CD4-positive, alpha-beta T cell (primary cell): ENCODE measurements at regions not wholly inside any gene's neighbourhood (a gene's known extent, or its start where the extent isn't known, plus 50 kb on each side); places are given as distances from the start of the nearest gene placed in this dataset.

Source experiments
- ATAC-seq: fragments of 200-7000 bp; cut with Tn5 transposase; one replicate; pipeline ENCODE4 v1.10.0; 2022; ENCODE audit warnings: mild to moderate bottlenecking; ENCODE audit not compliant: poor library complexity
- CTCF ChIA-PET: fragments of 350-600 bp; sonication (Branson Sonifier 250); formaldehyde crosslinking; loops from one replicate; lab custom pipeline; 2021; ENCODE audit warnings: antibody characterized with exemption, inconsistent platforms; lab: Charles Lee
- POLR2A ChIA-PET: fragments of 350-600 bp; sonication (Branson Sonifier 250); formaldehyde crosslinking; loops from one replicate; lab custom pipeline; 2021; ENCODE audit warnings: antibody characterized with exemption, inconsistent platforms; lab: Charles Lee
- DNase-seq, 14 experiments: peaks; one replicate each; pipeline ENCODE4 v3.0.0-alpha.2; 2013 to 2020; ENCODE audit warnings: mixed read lengths in 2 of 14
- H3K27ac ChIP-seq, 2 donors: one replicate each; pipeline versions ENCODE4 v1.5.1 to v1.7.0; 2013; ENCODE audit warnings: low read length in 2 of 2, low read depth in 1 of 2, mild to moderate bottlenecking in 1 of 2
- H3K27me3 ChIP-seq, 2 experiments: 1 replicate in 1 of 2; 2 replicates in 1 of 2; pipeline versions ENCODE4 v1.6.1 to v1.7.0; 2013; ENCODE audit warnings: low read length in 2 of 2, control low read depth in 1 of 2, mild to moderate bottlenecking in 1 of 2, moderate library complexity in 1 of 2; ENCODE audit not compliant: insufficient read depth in 2 of 2, control insufficient read depth in 1 of 2
- H3K36me3 ChIP-seq: one replicate; pipeline ENCODE4 v1.6.1; 2013; ENCODE audit warnings: low read length, control low read depth; ENCODE audit not compliant: insufficient read depth
- H3K4me1 ChIP-seq: one replicate; pipeline ENCODE4 v1.6.1; 2013; ENCODE audit warnings: low read length, control low read depth; ENCODE audit not compliant: insufficient read depth
- H3K4me3 ChIP-seq: one replicate; pipeline ENCODE4 v1.5.1; 2013; ENCODE audit warnings: mild to moderate bottlenecking, low read length, moderate library complexity
- H3K9me3 ChIP-seq, 2 experiments: 1 replicate in 1 of 2; 2 replicates in 1 of 2; pipeline versions ENCODE4 v1.6.1 to v1.7.0; 2013; ENCODE audit warnings: low read length in 2 of 2, mild to moderate bottlenecking in 2 of 2, control low read depth in 1 of 2, moderate library complexity in 1 of 2; ENCODE audit not compliant: control insufficient read depth in 1 of 2, insufficient read depth in 1 of 2
- H3K27ac Mint-ChIP-seq: one replicate; pipeline ENCODE4 v1.8.0; 2020; ENCODE audit warnings: mixed read lengths
- H3K27me3 Mint-ChIP-seq: one replicate; pipeline ENCODE4 v1.8.0; 2021; ENCODE audit warnings: mixed read lengths
- H3K36me3 Mint-ChIP-seq: one replicate; pipeline ENCODE4 v1.8.0; 2021; ENCODE audit warnings: low read depth, mixed read lengths
- H3K4me1 Mint-ChIP-seq: one replicate; pipeline ENCODE4 v1.8.0; 2021; ENCODE audit warnings: low read depth, mixed read lengths
- H3K4me3 Mint-ChIP-seq: one replicate; pipeline ENCODE4 v1.8.0; 2020; ENCODE audit warnings: mild to moderate bottlenecking, mixed read lengths
- H3K9me3 Mint-ChIP-seq: one replicate; pipeline ENCODE4 v1.8.0; 2020; ENCODE audit warnings: mixed read lengths
- intact Hi-C, 2 experiments: fragments of 100-400 bp; cut with DNase I in 1 of 2; cut with micrococcal nuclease in 1 of 2; formaldehyde crosslinking; loops; one replicate each; pipeline versions ENCODE4 v1.15.1 to v1.9.0; 2023 to 2025; cut with DNase I, micrococcal nuclease
- TF ChIP-seq, protein P1 (sequence below): fragments of 200-600 bp; IDR thresholded peaks from one replicate; pipeline ENCODE4 v1.8.0; 2022; ENCODE audit warnings: antibody characterized with exemption, mild to moderate bottlenecking

DNA sequence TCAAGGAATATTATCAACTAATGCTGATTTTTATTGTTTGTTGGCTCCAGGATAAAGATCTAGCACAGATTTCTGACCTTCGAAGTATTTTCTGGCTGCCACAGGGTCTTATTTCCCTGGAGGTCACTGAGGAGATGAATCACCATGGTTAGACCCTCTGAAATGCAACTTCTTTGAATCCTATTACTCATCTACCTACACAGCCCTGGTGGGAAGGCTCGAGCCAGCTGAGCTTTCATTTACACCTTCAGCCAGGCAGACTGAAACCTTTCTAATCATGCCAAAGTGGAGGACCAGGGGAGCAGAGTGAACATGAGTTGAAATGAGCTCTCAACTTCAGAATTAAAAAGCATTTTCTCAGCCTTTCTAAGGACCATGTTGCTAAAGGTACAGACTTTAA is 130.5 kb downstream of the SMIM20 start:
- Mint-ChIP-seq H3K4me3 (no peak overlapping the region), H3K36me3 (no peaks in the 10 kb centered on the region), H3K9me3 (no peaks in the 10 kb centered on the region), H3K27ac (no peak overlapping the region), H3K27me3 (peaks cover 13% of the 10 kb centered on the region), H3K4me1 (no peaks in the 10 kb centered on the region)
- Histone ChIP-seq H3K9me3 (no peaks in the 10 kb centered on the region), H3K27ac (no peak overlapping the region), H3K36me3 (no peaks in the 10 kb centered on the region), H3K4me1 (no peaks in the 10 kb centered on the region), H3K27me3 (no peaks in the 10 kb centered on the region), H3K4me3 (no peak overlapping the region)
- intact Hi-C loops, result no loop called here
- TF ChIP-seq, protein P1, sequence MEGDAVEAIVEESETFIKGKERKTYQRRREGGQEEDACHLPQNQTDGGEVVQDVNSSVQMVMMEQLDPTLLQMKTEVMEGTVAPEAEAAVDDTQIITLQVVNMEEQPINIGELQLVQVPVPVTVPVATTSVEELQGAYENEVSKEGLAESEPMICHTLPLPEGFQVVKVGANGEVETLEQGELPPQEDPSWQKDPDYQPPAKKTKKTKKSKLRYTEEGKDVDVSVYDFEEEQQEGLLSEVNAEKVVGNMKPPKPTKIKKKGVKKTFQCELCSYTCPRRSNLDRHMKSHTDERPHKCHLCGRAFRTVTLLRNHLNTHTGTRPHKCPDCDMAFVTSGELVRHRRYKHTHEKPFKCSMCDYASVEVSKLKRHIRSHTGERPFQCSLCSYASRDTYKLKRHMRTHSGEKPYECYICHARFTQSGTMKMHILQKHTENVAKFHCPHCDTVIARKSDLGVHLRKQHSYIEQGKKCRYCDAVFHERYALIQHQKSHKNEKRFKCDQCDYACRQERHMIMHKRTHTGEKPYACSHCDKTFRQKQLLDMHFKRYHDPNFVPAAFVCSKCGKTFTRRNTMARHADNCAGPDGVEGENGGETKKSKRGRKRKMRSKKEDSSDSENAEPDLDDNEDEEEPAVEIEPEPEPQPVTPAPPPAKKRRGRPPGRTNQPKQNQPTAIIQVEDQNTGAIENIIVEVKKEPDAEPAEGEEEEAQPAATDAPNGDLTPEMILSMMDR, result no peak
- ChIA-PET POLR2A (interaction anchor here (0.6 kb wide), 1 partner anchor 39 kb away, joined by 3 read pairs; no protein-coding TSS in a partner anchor), CTCF (no interaction called here)
- ATAC-seq (no peak), DNase-seq (no peak)

DNA sequence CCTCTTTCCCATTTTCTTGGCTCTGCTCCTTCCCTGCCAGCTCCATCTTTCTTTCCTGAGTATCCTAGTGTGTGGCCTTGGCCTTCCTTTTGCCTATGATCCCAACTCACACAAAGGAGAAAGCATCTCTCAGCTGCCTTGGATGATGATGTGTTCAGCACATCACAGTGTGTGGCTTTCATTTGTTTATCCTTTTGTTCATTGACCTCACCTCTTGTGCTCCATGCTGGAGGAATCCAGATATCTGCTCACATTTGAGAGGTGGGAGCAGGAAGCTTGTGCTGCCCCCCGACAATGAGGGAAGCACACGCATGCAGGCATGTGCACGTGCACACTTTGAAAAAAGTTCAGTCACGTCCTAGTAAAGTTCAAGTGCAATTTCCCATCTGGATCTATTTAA is 131.0 kb downstream of the SMIM20 start:
- CTCF ChIA-PET, result no interaction called here
- POLR2A ChIA-PET, result no interaction called here

DNA sequence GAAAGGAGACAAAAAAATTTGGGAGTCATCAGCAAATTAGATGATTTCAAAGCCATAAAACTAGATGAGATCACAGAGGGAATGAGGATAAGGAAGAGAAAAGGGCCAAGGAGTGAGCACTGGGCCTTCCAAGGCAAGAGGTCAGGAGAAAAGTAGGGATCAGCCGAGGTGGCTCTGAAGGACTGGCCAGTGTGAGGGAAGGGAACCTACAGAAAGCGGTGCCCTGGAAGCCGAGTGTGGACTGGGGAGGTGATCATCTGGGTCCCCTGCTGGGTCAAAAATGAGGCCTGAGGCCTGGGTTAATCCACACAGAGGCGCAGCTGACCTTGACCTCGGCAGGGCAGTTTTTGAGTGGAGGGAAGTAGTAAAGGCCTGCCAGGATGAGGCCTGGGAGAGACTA is 133.8 kb downstream of the SMIM20 start:
- H3K4me1 ChIP-seq, result no peaks in the 10 kb centered on the region
- Mint-ChIP-seq H3K4me3 (no peak overlapping the region), H3K36me3 (no peaks in the 10 kb centered on the region), H3K27me3 (peaks cover 7% of the 10 kb centered on the region), H3K9me3 (no peaks in the 10 kb centered on the region), H3K27ac (no peak overlapping the region), H3K4me1 (no peaks in the 10 kb centered on the region)
- no peaks in the 10 kb centered on the region for H3K9me3 ChIP-seq
- DNase-seq, result no peak
- TF ChIP-seq, protein P1, result no peak
- ATAC-seq, result no peak
- H3K4me3 ChIP-seq, result no peak overlapping the region
- no peaks in the 10 kb centered on the region for H3K36me3 ChIP-seq
- CTCF ChIA-PET, result no interaction called here
- no peak overlapping the region for H3K27ac ChIP-seq
- intact Hi-C loops, result no loop called here
- POLR2A ChIA-PET, result no interaction called here
- no peaks in the 10 kb centered on the region for H3K27me3 ChIP-seq

More for the DNA sequence above, 131.0 kb downstream of the SMIM20 start:
- no peak overlapping the region for H3K27ac Mint-ChIP-seq
- Histone ChIP-seq H3K36me3 (no peaks in the 10 kb centered on the region), H3K27ac (no peak overlapping the region), H3K4me3 (no peak overlapping the region), H3K27me3 (no peaks in the 10 kb centered on the region), H3K9me3 (no peaks in the 10 kb centered on the region), H3K4me1 (no peaks in the 10 kb centered on the region)
- H3K4me3 Mint-ChIP-seq, result no peak overlapping the region
- H3K27me3 Mint-ChIP-seq, result peaks cover 13% of the 10 kb centered on the region
- intact Hi-C loops, result no loop called here
- H3K36me3 Mint-ChIP-seq, result no peaks in the 10 kb centered on the region
- H3K9me3 Mint-ChIP-seq, result no peaks in the 10 kb centered on the region
- DNase-seq (no peak), ATAC-seq (no peak)
- TF ChIP-seq, protein P1, result no peak
- H3K4me1 Mint-ChIP-seq, result no peaks in the 10 kb centered on the region
